ENCODE measurements at regions not wholly inside any gene's neighbourhood (a gene's known extent, or its start where the extent isn't known, plus 50 kb on each side); places are given as distances from the start of the nearest gene placed in this dataset.
"Not testable (repeated sequence)": the region's sequence is repeated elsewhere in the genome, so short reads cannot be mapped to it uniquely, and the experiment has no call there.

- ChIA-PET CTCF (no interaction called here), POLR2A (ENCODE audit: low non-redundant PET) (no interaction called here)
- no peak for DNase-seq (ENCODE audit: low spot score)
- TF ChIP-seq, protein P1, sequence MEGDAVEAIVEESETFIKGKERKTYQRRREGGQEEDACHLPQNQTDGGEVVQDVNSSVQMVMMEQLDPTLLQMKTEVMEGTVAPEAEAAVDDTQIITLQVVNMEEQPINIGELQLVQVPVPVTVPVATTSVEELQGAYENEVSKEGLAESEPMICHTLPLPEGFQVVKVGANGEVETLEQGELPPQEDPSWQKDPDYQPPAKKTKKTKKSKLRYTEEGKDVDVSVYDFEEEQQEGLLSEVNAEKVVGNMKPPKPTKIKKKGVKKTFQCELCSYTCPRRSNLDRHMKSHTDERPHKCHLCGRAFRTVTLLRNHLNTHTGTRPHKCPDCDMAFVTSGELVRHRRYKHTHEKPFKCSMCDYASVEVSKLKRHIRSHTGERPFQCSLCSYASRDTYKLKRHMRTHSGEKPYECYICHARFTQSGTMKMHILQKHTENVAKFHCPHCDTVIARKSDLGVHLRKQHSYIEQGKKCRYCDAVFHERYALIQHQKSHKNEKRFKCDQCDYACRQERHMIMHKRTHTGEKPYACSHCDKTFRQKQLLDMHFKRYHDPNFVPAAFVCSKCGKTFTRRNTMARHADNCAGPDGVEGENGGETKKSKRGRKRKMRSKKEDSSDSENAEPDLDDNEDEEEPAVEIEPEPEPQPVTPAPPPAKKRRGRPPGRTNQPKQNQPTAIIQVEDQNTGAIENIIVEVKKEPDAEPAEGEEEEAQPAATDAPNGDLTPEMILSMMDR (conservative IDR thresholded peaks at IDR 0.05; ENCODE audit: low read depth): no peak
- H3K27ac ChIP-seq: no peak overlapping the region
Observed at GRCh38 chrX:26788402-26788998, 572.5 kb downstream of the MAGEB5 start.

DNA sequence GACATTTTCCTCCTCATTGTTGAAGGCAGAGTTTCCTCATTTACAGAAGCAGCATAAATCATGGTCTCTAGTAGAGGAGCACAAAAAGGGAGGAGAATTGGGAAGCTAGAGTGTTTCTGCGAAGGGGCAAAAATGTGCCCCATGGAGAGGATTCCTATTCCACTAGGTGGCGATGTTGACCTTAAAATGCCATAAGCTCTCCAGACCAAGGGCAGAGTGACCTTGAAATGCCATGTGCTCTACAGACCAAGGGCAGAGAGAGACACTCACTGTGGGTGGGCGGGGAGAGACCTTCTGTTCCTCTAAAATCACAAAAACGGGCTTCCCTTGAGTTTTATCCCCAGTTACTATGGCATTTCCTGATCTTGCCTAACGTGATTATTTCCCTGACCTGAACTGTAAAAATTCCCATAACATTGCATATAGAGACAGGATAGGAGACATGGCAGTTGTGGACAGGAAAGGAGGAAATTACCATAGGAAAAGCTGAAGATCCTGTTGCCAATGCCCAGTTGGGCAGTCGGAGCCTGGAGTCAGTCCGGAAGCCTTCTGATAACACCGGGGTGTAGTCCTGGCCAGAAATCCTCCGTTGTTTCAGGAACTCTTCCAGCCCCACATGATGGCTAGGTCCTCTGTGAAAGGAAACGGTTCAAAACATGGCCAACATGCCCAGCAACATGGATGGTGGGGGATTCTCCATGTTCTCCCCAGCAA lies 567.7 kb downstream of the MAGEB5 start:
- no peak for DNase-seq (ENCODE audit: low spot score)
- H3K27ac ChIP-seq: no peak overlapping the region
- ChIA-PET POLR2A (ENCODE audit: low non-redundant PET) (no interaction called here), CTCF (interaction anchor here (0.8 kb wide), 1 partner anchor 13 kb away, joined by 3 read pairs; no protein-coding TSS in a partner anchor)
- TF ChIP-seq, protein P1 (conservative IDR thresholded peaks at IDR 0.05; ENCODE audit: low read depth): 0 out of 2 replicates have a peak, but pooled peaks have one; percentile 19

- ChIA-PET CTCF (no interaction called here), POLR2A (ENCODE audit: low non-redundant PET) (no interaction called here)
- TF ChIP-seq, protein P1 (conservative IDR thresholded peaks at IDR 0.05; ENCODE audit: low read depth): no peak
- no peak overlapping the region for H3K27ac ChIP-seq
- DNase-seq (ENCODE audit: low spot score): no peak
Observed at GRCh38 chrX:26778320-26778888, 562.4 kb downstream of the MAGEB5 start.

DNA sequence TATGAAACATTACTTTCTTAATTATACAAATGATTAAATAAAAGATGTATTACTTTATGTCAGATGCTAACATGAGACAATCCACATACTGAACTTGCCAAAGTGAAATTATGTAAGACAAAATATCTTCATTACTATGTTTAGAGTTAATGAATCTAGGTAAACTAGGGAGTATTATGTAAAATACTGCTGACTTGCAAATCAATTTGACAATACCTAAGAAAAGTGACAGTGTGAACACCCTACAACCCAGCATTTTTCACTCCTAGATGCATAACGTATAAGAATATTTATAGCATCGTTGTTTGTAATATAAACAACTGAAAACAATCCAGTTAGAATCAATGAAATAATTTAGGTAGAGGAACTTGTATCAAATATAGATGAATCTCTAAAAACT lies 546.3 kb downstream of the MAGEB5 start:
- no peak for DNase-seq (ENCODE audit: low spot score)
- CTCF ChIA-PET: no interaction called here
- TF ChIP-seq, protein P1 (conservative IDR thresholded peaks at IDR 0.05; ENCODE audit: low read depth): no peak
- POLR2A ChIA-PET (ENCODE audit: low non-redundant PET): no interaction called here
- no peak overlapping the region for H3K27ac ChIP-seq

GRCh38 chrX:26755760-26756159 lies 539.8 kb downstream of the MAGEB5 start:
- CTCF ChIA-PET; H3K27ac ChIP-seq; DNase-seq (ENCODE audit: low spot score); POLR2A ChIA-PET (ENCODE audit: low non-redundant PET): not testable (repeated sequence)

- H3K27ac ChIP-seq: no peak overlapping the region
- ChIA-PET POLR2A (ENCODE audit: low non-redundant PET) (no interaction called here), CTCF (no interaction called here)
- no peak for DNase-seq (ENCODE audit: low spot score)
- TF ChIP-seq, protein P1 (conservative IDR thresholded peaks at IDR 0.05; ENCODE audit: low read depth): no peak
Observed at GRCh38 chrX:26747877-26748276, 531.9 kb downstream of the MAGEB5 start.

Measured in RWPE1 (cell line).